ENCODE measurements at regions not wholly inside any gene's neighbourhood (a gene's known extent, or its start where the extent isn't known, plus 50 kb on each side); places are given as distances from the start of the nearest gene placed in this dataset.

- Histone ChIP-seq H3K4me1 (no peaks in the 10 kb centered on the region), H3K27ac (no peak overlapping the region), H3K27me3 (no peaks in the 10 kb centered on the region), H3K9me3 (no peaks in the 10 kb centered on the region), H3K36me3 (no peaks in the 10 kb centered on the region), H3K4me3 (no peak overlapping the region)
- TF ChIP-seq POLR2A (IDR thresholded peaks at IDR 0.05) (no peak), CTCF (IDR thresholded peaks at IDR 0.05) (no peak)
- DNase-seq: no peak
Observed at GRCh38 chr13:87498681-87499080, 172.5 kb upstream of the SLITRK5 start.

- Histone ChIP-seq H3K4me1 (no peaks in the 10 kb centered on the region), H3K27ac (no peak overlapping the region), H3K36me3 (no peaks in the 10 kb centered on the region), H3K9me3 (no peaks in the 10 kb centered on the region), H3K27me3 (no peaks in the 10 kb centered on the region), H3K4me3 (no peak overlapping the region)
- DNase-seq: no peak
- no peak for TF ChIP-seq POLR2A (IDR thresholded peaks at IDR 0.05)
- TF ChIP-seq CTCF (IDR thresholded peaks at IDR 0.05): no peak
Observed at GRCh38 chr13:87524775-87525174, 146.4 kb upstream of the SLITRK5 start.

- no peak for DNase-seq
- H3K27me3 ChIP-seq: no peaks in the 10 kb centered on the region
- H3K9me3 ChIP-seq: no peaks in the 10 kb centered on the region
- H3K36me3 ChIP-seq: no peaks in the 10 kb centered on the region
- no peak overlapping the region for H3K27ac ChIP-seq
- no peaks in the 10 kb centered on the region for H3K4me1 ChIP-seq
- TF ChIP-seq POLR2A (IDR thresholded peaks at IDR 0.05) (no peak), CTCF (IDR thresholded peaks at IDR 0.05) (no peak)
- H3K4me3 ChIP-seq: no peak overlapping the region
Observed at GRCh38 chr13:87533776-87534175, 137.4 kb upstream of the SLITRK5 start.

- no peak for DNase-seq
- no peaks in the 10 kb centered on the region for H3K4me1 ChIP-seq
- H3K27ac ChIP-seq: no peak overlapping the region
- no peaks in the 10 kb centered on the region for H3K36me3 ChIP-seq
- H3K4me3 ChIP-seq: no peak overlapping the region
- H3K27me3 ChIP-seq: no peaks in the 10 kb centered on the region
- H3K9me3 ChIP-seq: no peaks in the 10 kb centered on the region
- TF ChIP-seq POLR2A (IDR thresholded peaks at IDR 0.05) (no peak), CTCF (IDR thresholded peaks at IDR 0.05) (no peak)
Observed at GRCh38 chr13:87535911-87536310, 135.3 kb upstream of the SLITRK5 start.

- no peaks in the 10 kb centered on the region for H3K27me3 ChIP-seq
- H3K4me3 ChIP-seq: no peak overlapping the region
- no peaks in the 10 kb centered on the region for H3K9me3 ChIP-seq
- no peak overlapping the region for H3K27ac ChIP-seq
- DNase-seq: no peak
- TF ChIP-seq CTCF (IDR thresholded peaks at IDR 0.05): no peak
- no peak for TF ChIP-seq POLR2A (IDR thresholded peaks at IDR 0.05)
- H3K4me1 ChIP-seq: no peaks in the 10 kb centered on the region
- no peaks in the 10 kb centered on the region for H3K36me3 ChIP-seq
Observed at GRCh38 chr13:87536499-87536898, 134.7 kb upstream of the SLITRK5 start.

GRCh38 chr13:87536899-87537298 lies 134.3 kb upstream of the SLITRK5 start:
- no peak for DNase-seq
- TF ChIP-seq POLR2A (IDR thresholded peaks at IDR 0.05) (no peak), CTCF (IDR thresholded peaks at IDR 0.05) (no peak)
- Histone ChIP-seq H3K9me3 (no peaks in the 10 kb centered on the region), H3K4me3 (no peak overlapping the region), H3K4me1 (no peaks in the 10 kb centered on the region), H3K27me3 (no peaks in the 10 kb centered on the region), H3K27ac (no peak overlapping the region), H3K36me3 (no peaks in the 10 kb centered on the region)
